ENCODE measurements at regions not wholly inside any gene's neighbourhood (a gene's known extent, or its start where the extent isn't known, plus 50 kb on each side); places are given as distances from the start of the nearest gene placed in this dataset.

DNA sequence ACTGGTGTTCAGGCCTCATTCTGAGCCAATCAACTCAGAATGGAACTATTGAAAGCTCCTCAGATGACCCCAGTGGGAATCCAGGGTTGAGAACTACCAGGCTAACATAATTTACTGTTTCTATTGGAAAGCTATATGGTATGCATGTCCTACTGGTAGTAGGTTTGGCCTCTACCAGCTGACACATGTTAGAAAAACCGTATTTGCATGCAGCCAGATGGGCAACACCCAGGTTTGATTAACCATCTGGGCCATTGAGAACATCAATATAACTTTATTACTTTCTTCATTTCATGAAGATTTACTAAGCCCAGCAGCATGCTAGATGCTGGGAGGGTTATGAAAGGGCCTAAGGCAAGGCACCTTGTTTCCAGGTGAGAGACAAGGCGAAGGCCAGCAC lies 181.4 kb upstream of the PARP11 start:
- BruUV-seq (replicated peaks) = no TSS peak
- H3K9me2 ChIP-seq (ENCODE audit: insufficient read depth) = no peaks in the 10 kb centered on the region
- DNase-seq (ENCODE audit: low read depth, low spot score) (no peak), ATAC-seq (no peak)
- H3K9ac ChIP-seq (ENCODE audit: low read length) = no peak overlapping the region
- H3K27ac ChIP-seq (ENCODE audit: low read depth, low read length) = no peak overlapping the region
- TF ChIP-seq, protein P1, sequence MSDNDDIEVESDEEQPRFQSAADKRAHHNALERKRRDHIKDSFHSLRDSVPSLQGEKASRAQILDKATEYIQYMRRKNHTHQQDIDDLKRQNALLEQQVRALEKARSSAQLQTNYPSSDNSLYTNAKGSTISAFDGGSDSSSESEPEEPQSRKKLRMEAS (IDR thresholded peaks at IDR 0.05) = no peak
- TF ChIP-seq ELF1 (IDR thresholded peaks at IDR 0.05; ENCODE audit: borderline replicate concordance, low read depth) = no peak
- no peak for TF ChIP-seq SIN3A (IDR thresholded peaks at IDR 0.05; ENCODE audit: low read depth)
- no peak for TF ChIP-seq YY1 (IDR thresholded peaks at IDR 0.05; ENCODE audit: extremely low read depth, insufficient replicate concordance, low read depth, low read length)
- no peak for TF ChIP-seq EZH2phosphoT487 (IDR thresholded peaks at IDR 0.05; ENCODE audit: borderline replicate concordance)
- TF ChIP-seq, protein P2, sequence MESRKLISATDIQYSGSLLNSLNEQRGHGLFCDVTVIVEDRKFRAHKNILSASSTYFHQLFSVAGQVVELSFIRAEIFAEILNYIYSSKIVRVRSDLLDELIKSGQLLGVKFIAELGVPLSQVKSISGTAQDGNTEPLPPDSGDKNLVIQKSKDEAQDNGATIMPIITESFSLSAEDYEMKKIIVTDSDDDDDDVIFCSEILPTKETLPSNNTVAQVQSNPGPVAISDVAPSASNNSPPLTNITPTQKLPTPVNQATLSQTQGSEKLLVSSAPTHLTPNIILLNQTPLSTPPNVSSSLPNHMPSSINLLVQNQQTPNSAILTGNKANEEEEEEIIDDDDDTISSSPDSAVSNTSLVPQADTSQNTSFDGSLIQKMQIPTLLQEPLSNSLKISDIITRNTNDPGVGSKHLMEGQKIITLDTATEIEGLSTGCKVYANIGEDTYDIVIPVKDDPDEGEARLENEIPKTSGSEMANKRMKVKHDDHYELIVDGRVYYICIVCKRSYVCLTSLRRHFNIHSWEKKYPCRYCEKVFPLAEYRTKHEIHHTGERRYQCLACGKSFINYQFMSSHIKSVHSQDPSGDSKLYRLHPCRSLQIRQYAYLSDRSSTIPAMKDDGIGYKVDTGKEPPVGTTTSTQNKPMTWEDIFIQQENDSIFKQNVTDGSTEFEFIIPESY (IDR thresholded peaks at IDR 0.05; ENCODE audit: extremely low read depth, insufficient replicate concordance, low read length) = no peak
- TF ChIP-seq, protein P3, sequence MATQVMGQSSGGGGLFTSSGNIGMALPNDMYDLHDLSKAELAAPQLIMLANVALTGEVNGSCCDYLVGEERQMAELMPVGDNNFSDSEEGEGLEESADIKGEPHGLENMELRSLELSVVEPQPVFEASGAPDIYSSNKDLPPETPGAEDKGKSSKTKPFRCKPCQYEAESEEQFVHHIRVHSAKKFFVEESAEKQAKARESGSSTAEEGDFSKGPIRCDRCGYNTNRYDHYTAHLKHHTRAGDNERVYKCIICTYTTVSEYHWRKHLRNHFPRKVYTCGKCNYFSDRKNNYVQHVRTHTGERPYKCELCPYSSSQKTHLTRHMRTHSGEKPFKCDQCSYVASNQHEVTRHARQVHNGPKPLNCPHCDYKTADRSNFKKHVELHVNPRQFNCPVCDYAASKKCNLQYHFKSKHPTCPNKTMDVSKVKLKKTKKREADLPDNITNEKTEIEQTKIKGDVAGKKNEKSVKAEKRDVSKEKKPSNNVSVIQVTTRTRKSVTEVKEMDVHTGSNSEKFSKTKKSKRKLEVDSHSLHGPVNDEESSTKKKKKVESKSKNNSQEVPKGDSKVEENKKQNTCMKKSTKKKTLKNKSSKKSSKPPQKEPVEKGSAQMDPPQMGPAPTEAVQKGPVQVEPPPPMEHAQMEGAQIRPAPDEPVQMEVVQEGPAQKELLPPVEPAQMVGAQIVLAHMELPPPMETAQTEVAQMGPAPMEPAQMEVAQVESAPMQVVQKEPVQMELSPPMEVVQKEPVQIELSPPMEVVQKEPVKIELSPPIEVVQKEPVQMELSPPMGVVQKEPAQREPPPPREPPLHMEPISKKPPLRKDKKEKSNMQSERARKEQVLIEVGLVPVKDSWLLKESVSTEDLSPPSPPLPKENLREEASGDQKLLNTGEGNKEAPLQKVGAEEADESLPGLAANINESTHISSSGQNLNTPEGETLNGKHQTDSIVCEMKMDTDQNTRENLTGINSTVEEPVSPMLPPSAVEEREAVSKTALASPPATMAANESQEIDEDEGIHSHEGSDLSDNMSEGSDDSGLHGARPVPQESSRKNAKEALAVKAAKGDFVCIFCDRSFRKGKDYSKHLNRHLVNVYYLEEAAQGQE (IDR thresholded peaks at IDR 0.05; ENCODE audit: low read depth) = no peak
- TF ChIP-seq SRF (IDR thresholded peaks at IDR 0.05; ENCODE audit: low read depth) = no peak
- TF ChIP-seq, protein P4, sequence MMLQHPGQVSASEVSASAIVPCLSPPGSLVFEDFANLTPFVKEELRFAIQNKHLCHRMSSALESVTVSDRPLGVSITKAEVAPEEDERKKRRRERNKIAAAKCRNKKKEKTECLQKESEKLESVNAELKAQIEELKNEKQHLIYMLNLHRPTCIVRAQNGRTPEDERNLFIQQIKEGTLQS (IDR thresholded peaks at IDR 0.05) = no peak
- ChIA-PET POLR2A (no interaction called here), CTCF (no interaction called here), RAD21 (ENCODE audit: low non-redundant PET in 1 of 2, low total read pairs in 2 of 2, uncharacterized antibody in 2 of 2, unreplicated experiment in 2 of 2) (no interaction called here)
- no peaks in the 10 kb centered on the region for H3K36me3 ChIP-seq (ENCODE audit: control insufficient read depth in 1 of 2, insufficient read depth in 2 of 2, low read length in 2 of 2)
- no peak overlapping the region for H2AFZ ChIP-seq (ENCODE audit: low read depth, low read length, poor library complexity, severe bottlenecking)
- H3K4me2 ChIP-seq (ENCODE audit: low read length) = no peak overlapping the region
- no peaks in the 10 kb centered on the region for H3K9me3 ChIP-seq (ENCODE audit: control insufficient read depth in 1 of 2, insufficient read depth in 1 of 2, low read depth in 1 of 2, low read length in 2 of 2)
- peaks cover 86% of the 10 kb centered on the region for H3K27me3 ChIP-seq (ENCODE audit: insufficient read depth, low read length)
- intact Hi-C loops (cut with micrococcal nuclease) = no loop called here
- no peak overlapping the region for H3K4me3 ChIP-seq (replicated peaks in 1 of 2; ENCODE audit: low read depth in 1 of 2, low read length in 2 of 2)
- no peaks in the 10 kb centered on the region for H3K4me1 ChIP-seq (ENCODE audit: control insufficient read depth in 1 of 2, insufficient read depth in 2 of 2, low read length in 2 of 2)
- H4K20me1 ChIP-seq (ENCODE audit: insufficient read depth) = no peaks in the 10 kb centered on the region
- H3K79me2 ChIP-seq (ENCODE audit: insufficient read depth, low read length) = no peaks in the 10 kb centered on the region

All from HCT116 (cell line).